ENCODE measurements at regions not wholly inside any gene's neighbourhood (a gene's known extent, or its start where the extent isn't known, plus 50 kb on each side); places are given as distances from the start of the nearest gene placed in this dataset.

DNA sequence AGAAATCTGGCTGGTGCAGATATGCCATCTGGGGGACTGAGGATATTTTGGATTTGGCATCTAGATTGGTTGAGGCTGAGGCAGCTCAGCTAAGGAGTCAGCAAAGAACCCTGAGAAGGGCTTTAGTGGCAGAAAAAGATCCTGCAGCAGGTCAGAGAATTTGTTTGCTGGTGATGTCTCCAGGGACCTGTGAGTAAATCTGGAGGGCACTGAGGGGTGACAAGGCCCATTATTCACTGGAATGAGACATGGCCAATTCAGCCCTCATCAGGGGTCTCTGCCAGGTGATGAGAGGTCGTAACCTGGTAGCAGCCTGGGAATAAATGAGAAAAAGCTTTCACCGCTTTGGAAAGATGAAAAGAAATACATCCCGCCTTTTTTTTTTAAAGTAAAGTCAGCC lies 118.3 kb upstream of the FBXL4 start:
- DNase-seq (ENCODE audit: low spot score): no peak

DNA sequence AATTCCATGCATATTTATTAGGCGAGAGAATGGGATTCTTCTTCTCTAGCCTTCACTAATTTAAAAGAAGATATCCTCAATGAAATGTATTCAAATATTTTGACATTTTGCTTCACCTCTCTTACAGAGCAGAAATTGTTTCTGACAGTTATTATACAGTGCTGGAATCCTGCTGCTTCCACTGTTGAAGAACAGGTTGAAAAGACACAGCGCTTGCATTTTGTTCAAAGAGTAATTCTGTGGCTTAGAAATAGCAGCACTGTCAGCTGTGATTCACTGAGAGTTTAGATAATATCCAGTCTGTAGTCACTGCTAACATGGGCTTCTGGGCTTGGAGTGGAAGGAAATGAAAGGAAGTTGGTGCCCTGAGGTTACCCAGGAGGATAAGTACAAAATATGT lies 117.1 kb upstream of the FBXL4 start:
- no peak for DNase-seq (ENCODE audit: low spot score)

DNA sequence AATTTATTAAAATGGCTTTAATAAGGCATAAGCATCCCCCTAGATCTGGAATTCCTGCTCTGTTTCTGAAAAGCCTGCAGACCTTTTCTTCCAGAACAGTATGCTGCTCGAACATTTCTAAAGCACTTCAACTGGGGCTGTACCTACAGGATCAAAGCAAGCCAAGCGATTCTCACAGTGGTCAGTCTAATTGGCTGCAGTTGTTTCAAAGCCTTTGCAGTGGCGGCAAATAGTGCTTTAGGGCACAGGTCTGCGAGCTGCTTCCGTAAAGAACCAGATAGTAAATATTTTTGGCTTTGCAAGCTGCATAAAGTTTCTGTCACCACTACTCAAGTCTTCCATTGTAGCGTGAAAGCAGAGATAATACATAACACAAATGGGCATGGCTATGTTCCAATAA lies 88.9 kb upstream of the FBXL4 start:
- DNase-seq (ENCODE audit: low spot score): no peak

DNA sequence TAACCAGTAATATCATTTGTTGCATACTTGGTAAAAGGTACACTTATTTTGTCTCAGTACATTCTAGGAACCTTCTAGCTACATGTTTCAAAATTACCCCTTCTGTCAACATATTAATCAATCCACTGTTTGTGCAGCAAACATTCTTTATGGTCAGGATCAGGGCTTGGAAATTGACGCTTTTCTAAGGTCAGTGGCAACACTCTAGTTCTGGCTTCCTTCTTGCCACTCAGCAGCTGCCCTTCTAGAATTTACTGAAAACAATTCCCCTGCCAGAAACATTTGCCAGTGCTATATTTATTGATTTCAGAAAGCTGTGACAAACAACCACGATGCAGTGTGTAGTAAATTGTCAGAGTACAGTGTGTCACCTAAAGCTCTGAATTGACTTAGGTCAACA lies 84.7 kb upstream of the FBXL4 start:
- DNase-seq (ENCODE audit: low spot score): no peak

DNA sequence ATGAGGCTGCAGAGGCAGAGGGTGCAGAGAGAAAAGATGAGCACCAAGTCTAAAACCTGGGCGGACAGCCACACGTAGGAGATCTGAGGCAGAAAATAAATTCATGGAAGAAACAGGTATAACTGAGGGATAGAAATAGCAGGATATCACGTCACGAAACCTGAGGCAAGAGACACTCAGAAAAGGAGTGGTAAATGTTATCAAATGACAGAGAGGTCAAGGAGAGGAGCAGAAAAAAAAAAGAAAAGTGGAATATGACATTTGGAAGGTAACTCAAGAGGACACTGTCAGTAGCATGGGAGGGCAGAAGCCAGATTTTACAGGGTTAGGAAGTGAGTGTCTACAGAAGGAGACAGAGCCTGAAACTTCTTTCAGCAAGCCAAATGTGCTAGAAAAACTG lies 84.2 kb upstream of the FBXL4 start:
- DNase-seq (ENCODE audit: low spot score): no peak

DNA sequence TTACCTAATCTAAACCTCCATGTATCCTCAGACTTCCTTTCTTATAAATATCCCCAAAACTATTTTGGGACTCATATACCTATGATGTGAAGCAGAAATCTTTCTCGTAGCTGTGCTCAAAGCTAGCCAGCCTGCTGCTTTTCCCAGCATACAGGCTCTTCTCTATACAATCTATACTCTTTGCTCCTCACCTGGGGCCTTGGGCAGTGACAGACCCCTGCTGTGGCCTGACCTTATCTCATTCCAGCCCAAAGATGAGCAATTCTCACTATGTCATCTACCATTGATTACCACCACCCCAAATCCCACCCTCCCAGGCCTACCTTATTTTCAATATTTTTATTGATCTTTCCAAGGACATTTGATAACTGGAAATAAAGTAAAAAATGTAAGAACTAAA lies 83.2 kb upstream of the FBXL4 start:
- DNase-seq (ENCODE audit: low spot score): no peak

DNA sequence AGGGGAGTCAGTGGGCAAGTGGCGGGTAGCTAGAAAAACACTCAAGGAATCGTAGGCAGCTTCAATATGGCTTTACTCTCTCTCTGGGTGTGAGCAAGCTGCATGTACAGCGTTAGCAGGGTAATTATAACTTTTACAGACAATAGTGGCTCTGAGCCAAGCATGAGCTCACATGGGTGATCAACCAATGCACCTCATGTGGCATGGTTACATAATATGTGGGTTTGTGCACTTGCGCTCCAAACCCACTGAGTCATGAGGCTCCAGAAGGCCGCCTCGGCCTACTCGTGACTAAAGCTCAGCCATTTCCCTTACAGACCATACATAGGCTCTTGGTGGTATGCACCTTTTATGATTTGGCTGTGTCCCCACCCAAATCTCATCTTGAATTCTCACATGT lies 78.4 kb upstream of the FBXL4 start:
- DNase-seq (ENCODE audit: low spot score): no peak

DNA sequence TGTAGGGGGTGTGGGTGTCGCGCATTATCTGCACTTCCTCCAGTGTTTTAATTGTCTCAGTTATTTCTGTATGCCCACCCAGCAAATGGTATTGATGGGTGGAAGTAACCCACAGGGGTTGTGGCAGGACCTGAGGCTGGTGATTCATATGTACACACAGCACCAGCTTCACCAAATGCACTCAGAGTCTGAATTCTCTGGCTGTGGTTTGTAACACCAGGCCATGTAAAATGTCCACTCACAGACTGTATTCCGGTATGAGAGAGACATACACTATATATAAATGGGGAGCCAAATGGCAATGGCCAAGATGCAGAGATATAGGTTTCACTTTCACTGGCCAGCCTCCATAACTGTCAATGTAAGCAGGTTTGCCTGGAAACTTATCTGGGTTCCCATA lies 76.3 kb upstream of the FBXL4 start:
- no peak for DNase-seq (ENCODE audit: low spot score)

DNA sequence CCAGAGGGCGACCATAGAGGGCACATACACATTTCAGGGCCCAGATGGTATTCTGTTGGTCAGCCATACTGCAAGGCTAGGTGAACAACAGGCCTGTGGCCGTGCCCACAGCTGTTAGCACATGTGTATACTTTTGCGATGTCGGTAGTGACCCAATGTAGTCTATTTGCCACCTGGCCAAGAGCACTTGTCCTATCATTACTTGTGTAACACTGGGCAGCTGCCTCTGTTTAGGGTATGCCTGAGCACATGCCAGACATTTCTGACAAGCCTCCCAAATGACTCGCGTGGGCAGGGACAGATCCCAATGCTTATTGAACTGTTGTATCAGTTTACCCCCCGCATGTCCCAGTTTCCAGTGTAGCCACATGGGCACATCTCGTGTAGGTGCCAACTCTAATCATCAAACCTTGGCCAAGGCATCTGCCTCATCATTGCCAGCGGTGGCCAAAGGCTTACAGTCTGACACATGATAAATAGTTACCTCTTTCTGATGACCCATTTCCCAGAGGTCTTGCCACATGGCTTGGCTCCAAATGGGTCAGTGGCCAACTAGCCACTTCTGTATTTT lies 74.4 kb upstream of the FBXL4 start:
- no peak for DNase-seq (ENCODE audit: low spot score)

DNA sequence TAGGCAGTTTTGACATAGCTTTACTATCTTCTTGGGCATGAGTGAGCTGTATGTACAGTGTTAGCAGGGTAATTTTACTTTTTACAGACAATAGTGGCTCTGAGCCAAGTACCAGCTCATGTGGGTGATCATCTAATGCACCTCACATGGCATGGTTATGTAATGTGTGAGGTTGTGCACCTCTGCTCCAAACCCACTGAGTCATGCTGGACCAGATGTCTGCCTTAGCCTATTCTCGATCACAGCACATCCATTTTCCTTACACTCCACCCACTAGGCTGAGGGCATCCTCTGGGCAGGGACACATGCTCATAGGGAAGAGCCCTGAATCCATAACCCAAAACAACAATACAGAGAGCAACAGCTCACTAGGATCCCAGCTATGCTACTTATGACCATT lies 71.6 kb upstream of the FBXL4 start:
- no peak for DNase-seq (ENCODE audit: low spot score)

DNA sequence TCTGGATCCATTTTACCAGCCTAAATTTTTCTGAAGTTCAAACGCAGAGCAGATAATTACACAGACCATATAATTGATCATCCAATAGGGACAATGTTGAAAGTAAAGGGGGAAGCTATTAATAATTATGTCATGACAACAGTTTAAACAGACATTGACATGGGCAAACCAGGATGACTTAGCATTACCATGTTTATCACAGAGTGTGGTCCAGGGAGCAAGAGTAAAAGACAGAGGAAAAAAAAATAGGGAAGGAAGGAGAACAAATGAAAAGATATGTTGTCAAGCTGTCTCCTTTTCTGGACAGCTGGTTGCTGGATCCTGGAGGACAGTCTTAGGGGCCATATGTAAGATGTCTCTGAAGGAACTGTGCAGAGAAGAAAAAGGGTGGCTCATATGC lies 69.4 kb upstream of the FBXL4 start:
- DNase-seq (ENCODE audit: low spot score): no peak

DNA sequence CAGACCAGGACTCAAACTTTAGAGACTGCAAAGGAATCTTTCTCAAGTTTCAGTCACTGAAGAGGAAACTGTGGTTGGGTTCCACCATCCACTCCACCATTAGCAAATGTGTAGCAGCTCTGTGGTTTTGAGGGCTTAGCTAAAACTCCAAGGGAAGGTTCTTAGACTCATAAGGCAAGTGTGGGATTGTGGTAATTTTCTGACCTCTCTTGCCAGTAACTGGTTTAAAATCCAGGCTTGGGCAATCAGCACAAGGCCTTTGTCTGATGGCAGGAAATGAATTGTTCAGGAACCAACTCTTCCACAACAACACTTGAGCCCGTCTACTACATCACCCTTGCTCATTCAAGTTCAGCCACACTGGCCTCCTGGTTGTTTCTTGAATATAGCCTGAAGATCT lies 68.6 kb upstream of the FBXL4 start:
- DNase-seq (ENCODE audit: low spot score): no peak

DNA sequence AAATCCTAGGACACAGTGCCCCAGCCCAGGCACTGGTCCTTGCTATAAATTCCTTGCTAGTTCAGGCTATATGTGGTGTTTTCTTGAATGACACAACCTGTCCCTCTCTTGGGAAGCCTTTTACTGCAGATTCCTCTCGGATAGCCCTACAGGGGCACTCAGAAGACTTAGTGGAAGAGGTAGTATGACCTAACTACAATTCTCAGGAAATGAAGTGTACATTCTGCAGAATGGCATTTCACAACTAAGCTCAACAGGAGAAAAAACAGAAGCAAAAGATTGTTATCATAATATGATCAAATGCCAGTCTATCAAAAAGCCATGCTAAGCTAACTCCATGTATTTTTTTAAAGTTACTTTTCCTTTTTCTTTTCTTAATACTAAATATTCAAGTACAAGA lies 66.3 kb upstream of the FBXL4 start:
- no peak for DNase-seq (ENCODE audit: low spot score)

DNA sequence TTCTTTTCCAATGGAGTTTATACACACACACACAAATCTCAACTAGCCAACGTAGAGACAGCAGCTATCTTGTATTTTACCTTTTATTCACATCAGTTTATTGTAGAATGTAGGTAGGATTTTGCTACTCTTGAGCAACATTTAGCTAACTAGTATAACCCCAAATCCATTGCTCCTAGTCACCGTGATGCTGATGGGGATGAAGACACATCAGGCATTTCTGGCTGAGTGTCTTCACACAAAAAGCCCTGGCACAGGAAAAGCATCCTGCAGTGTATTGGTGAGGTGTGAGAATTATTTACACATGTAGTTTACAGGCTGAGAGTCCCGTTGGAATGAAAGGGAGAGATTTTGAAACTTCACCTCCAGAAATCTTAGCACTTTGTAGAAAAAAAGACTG lies 65.9 kb upstream of the FBXL4 start:
- no peak for DNase-seq (ENCODE audit: low spot score)

DNA sequence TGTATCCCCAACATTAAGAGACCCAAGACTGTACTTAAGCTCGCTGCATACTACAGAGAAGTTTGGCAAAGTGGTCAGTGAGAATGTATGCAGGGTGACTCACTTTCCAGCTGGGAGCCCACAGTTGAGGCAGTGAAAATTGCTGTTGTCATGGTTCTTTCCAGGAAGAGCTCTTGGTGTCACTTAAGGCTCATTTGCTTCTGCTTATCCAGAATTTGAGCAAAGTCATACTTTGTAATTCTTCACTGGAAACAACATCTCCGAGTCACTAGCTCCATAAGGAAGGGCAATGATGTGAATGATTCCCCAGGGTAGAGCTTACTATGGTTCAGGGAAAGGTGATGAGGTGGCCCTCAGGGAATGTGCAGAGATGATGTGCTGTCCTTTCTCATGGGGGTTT lies 65.4 kb upstream of the FBXL4 start:
- no peak for DNase-seq (ENCODE audit: low spot score)

DNA sequence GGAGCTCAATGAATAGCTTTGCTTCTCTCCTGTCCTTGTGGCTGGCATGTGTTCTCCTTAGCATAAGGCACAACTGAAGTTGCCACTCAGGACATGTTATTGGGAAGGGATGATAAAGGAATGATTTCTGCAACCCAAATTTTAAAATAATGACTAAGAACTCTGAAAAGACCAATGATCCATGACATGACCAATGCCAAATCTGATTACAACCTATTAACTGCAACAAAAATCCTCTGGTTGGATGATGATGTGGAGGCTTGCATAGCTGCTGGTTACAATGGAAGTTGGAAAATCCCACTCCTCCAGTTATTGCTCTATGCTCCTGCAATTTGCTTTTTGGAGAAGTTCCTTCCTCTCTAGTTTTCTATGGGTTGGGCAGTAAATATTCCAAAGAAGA lies 63.4 kb upstream of the FBXL4 start:
- DNase-seq (ENCODE audit: low spot score): no peak

DNA sequence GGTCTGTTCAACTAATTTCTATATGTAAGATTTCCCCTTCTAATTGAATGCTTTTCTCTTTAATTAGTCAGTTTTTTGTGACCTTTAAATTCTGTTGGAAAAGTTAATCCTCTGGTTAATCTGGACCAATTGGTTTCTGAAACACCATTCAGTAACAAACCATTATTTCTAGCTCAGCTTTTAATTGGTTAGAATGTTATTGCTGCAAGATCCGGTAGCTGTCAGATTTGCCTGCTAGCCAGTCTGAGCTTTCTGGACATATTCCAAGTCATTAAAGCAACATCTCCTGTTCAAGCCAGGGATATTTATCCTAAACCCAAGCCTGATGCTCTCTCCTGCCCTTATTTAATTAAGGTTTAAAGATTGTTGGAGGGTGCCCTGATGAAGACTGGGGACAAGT lies 55.1 kb upstream of the FBXL4 start:
- no peak for DNase-seq (ENCODE audit: low spot score)

DNA sequence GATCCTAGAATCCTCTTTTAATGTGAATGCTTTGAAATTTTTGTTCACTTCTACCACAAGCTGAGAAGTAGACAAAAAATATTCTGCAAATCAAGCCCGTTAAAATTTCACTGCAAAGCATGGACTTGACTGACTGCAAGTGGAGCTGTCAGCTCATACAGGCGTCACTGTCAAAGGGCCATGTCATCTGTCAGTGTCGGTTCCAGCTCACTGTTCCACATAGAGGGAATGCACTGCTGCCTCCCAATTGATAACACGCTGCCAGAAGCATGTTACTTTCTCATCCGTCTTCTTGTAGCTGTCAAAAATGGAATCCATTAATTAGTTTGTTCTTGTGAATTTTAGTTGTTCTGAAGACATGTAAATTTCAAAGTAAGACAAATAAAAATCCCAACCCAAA lies 50.4 kb upstream of the FBXL4 start:
- DNase-seq (ENCODE audit: low spot score): no peak
